GM12873 (cell line): ENCODE measurements at regions not wholly inside any gene's neighbourhood (a gene's known extent, or its start where the extent isn't known, plus 50 kb on each side); places are given as distances from the start of the nearest gene placed in this dataset.

Experiments used
- CTCF ChIP-seq: IDR thresholded peaks from 2 replicates; pipeline ENCODE4 v1.5.1; 2012; ENCODE audit warnings: low read depth, mild to moderate bottlenecking, moderate library complexity, low read length, control low read depth; ENCODE audit not compliant: insufficient read depth; ENCODE audit errors: missing control alignments

GRCh38 chr2:187918996-187919821 lies 365.0 kb upstream of the TFPI start:
- no peak for TF ChIP-seq CTCF

- TF ChIP-seq CTCF: no peak
These were observed 366.3 kb upstream of the TFPI start for GRCh38 chr2:187920511-187920910.

- TF ChIP-seq CTCF: no peak
These were observed 368.6 kb upstream of the TFPI start for GRCh38 chr2:187922846-187923245.

- TF ChIP-seq CTCF: no peak
These were observed 367.4 kb upstream of the GULP1 start for GRCh38 chr2:187924293-187924692.

GRCh38 chr2:187934236-187934635 lies 357.4 kb upstream of the GULP1 start:
- no peak for TF ChIP-seq CTCF

- TF ChIP-seq CTCF: no peak
These were observed 357.0 kb upstream of the GULP1 start for GRCh38 chr2:187934692-187935091.

GRCh38 chr2:187935126-187935525 lies 356.5 kb upstream of the GULP1 start:
- no peak for TF ChIP-seq CTCF
